HG03025 (cell line): ENCODE measurements at regions not wholly inside any gene's neighbourhood (a gene's known extent, or its start where the extent isn't known, plus 50 kb on each side); places are given as distances from the start of the nearest gene placed in this dataset.
"Not testable (repeated sequence)": the region's sequence is repeated elsewhere in the genome, so short reads cannot be mapped to it uniquely, and the experiment has no call there.

Experiments
- ATAC-seq: cut with Tn5 transposase; IDR thresholded peaks from one replicate; pipeline ENCODE4 v1.9.1; 2021; ENCODE audit warnings: mild to moderate bottlenecking, moderate library complexity; ENCODE audit not compliant: unreplicated experiment, low FRiP score

GRCh38 chr2:90179591-90179990 is 1488.1 kb downstream of the RPIA start:
- not testable (repeated sequence) for ATAC-seq

GRCh38 chr2:90207454-90208058 is 1516.1 kb downstream of the RPIA start:
- ATAC-seq = no peak

- no peak for ATAC-seq
These were observed 1517.5 kb downstream of the RPIA start for GRCh38 chr2:90209009-90209408.

- ATAC-seq = no peak
These were observed 1518.3 kb downstream of the RPIA start for GRCh38 chr2:90209806-90210205.

GRCh38 chr2:90215880-90216279 is 1524.4 kb downstream of the RPIA start:
- not testable (repeated sequence) for ATAC-seq

GRCh38 chr2:90216801-90217200 is 1525.3 kb downstream of the RPIA start:
- not testable (repeated sequence) for ATAC-seq

- not testable (repeated sequence) for ATAC-seq
These were observed 1527.1 kb downstream of the RPIA start for GRCh38 chr2:90218534-90218933.

GRCh38 chr2:90220623-90221299 is 1529.3 kb downstream of the RPIA start:
- ATAC-seq = not testable (repeated sequence)

- no peak for ATAC-seq
These were observed 1529.8 kb downstream of the RPIA start for GRCh38 chr2:90221300-90221651.

GRCh38 chr2:90224767-90225166 is 1533.3 kb downstream of the RPIA start:
- ATAC-seq = not testable (repeated sequence)

GRCh38 chr2:90226465-90227072 is 1535.1 kb downstream of the RPIA start:
- not testable (repeated sequence) for ATAC-seq

GRCh38 chr2:90231199-90231598 is 1539.7 kb downstream of the RPIA start:
- not testable (repeated sequence) for ATAC-seq

- ATAC-seq = not testable (repeated sequence)
These were observed 1544.0 kb downstream of the RPIA start for GRCh38 chr2:90235452-90235851.

- not testable (repeated sequence) for ATAC-seq
These were observed 1546.5 kb downstream of the RPIA start for GRCh38 chr2:90237923-90238361.

GRCh38 chr2:90238505-90239230 is 1547.2 kb downstream of the RPIA start:
- ATAC-seq = not testable (repeated sequence)

GRCh38 chr2:90239769-90240168 is 1548.3 kb downstream of the RPIA start:
- ATAC-seq = not testable (repeated sequence)

- ATAC-seq = not testable (repeated sequence)
These were observed 1553.7 kb downstream of the RPIA start for GRCh38 chr2:90244902-90245765.

GRCh38 chr2:90248400-90248799 is 1556.9 kb downstream of the RPIA start:
- ATAC-seq = not testable (repeated sequence)

GRCh38 chr2:90250350-90250749 is 1558.9 kb downstream of the RPIA start:
- ATAC-seq = not testable (repeated sequence)

GRCh38 chr2:90251576-90251975 is 1560.1 kb downstream of the RPIA start:
- ATAC-seq = not testable (repeated sequence)
